GM12878 (cell line): ENCODE measurements at regions not wholly inside any gene's neighbourhood (a gene's known extent, or its start where the extent isn't known, plus 50 kb on each side); places are given as distances from the start of the nearest gene placed in this dataset.

Experiments used
- ATAC-seq: fragments of 200-7000 bp; cut with Tn5 transposase; 3 replicates; pipeline ENCODE4 v1.9.1; 2020; ENCODE audit warnings: mild to moderate bottlenecking, moderate library complexity
- BruUV-seq: library from RNA; stranded (reverse); fragments of 400-500 nt; replicated peaks from 2 replicates; lab custom pipeline; 2021; lab: Mats Ljungman, UMichigan
- CTCF ChIA-PET: fragments of 300-600 bp; sonication (Branson Sonifier 250); formaldehyde crosslinking; extraction: SDS; loops from one replicate; lab custom pipeline; 2021; ENCODE audit warnings: inconsistent platforms; lab: Yijun Ruan, JAX
- POLR2A ChIA-PET: fragments of 350-600 bp; formaldehyde crosslinking; extraction: SDS; loops from one replicate; lab custom pipeline; 2021; ENCODE audit warnings: inconsistent platforms; lab: Charles Lee
- RAD21 ChIA-PET: fragments of 300-600 bp; sonication (Branson Sonifier 250); formaldehyde crosslinking; loops from one replicate; lab custom pipeline; 2023; ENCODE audit warnings: antibody characterized with exemption; ENCODE audit not compliant: unreplicated experiment; lab: Charles Lee
- SMC1A ChIA-PET: fragments of 300-600 bp; sonication (Branson Sonifier 250); formaldehyde crosslinking; loops from one replicate; lab custom pipeline; 2023; ENCODE audit not compliant: unreplicated experiment, uncharacterized antibody; lab: Charles Lee
- DNase-seq: peaks from one replicate; pipeline ENCODE4 v3.0.0-alpha.2; 2011; ENCODE audit warnings: low read depth, low spot score
- FAIRE-seq: peaks from 3 replicates; lab custom pipeline; 2011; peaks lifted over from hg19 to GRCh38; lab: Jason Lieb, UNC
- H2AFZ ChIP-seq: 2 replicates; pipeline ENCODE4 v1.6.0; 2011; ENCODE audit warnings: low read depth, low read length, control low read depth; ENCODE audit not compliant: control insufficient read depth
- H3K27ac ChIP-seq: 2 replicates; pipeline ENCODE4 v1.5.1; 2011; ENCODE audit warnings: control low read depth; ENCODE audit not compliant: control insufficient read depth, insufficient read depth
- H3K27me3 ChIP-seq, 2 experiments: replicated peaks in 1 of 2; 2 replicates each; pipeline versions ENCODE4 v1.6.0 to v1.6.1; 2011; ENCODE audit warnings: low read length in 1 of 2; ENCODE audit not compliant: control insufficient read depth in 2 of 2, insufficient read depth in 2 of 2
- H3K36me3 ChIP-seq, 2 experiments: 2 replicates each; pipeline ENCODE4 v1.5.1; 2011; ENCODE audit warnings: low read length in 1 of 2; ENCODE audit not compliant: control insufficient read depth in 2 of 2, insufficient read depth in 2 of 2
- H3K4me1 ChIP-seq: 2 replicates; pipeline ENCODE4 v1.6.1; 2011; ENCODE audit warnings: mild to moderate bottlenecking, low read length, moderate library complexity, mixed read lengths; ENCODE audit not compliant: control insufficient read depth, insufficient read depth
- H3K4me2 ChIP-seq: 2 replicates; pipeline ENCODE4 v1.6.0; 2011; ENCODE audit warnings: control low read depth; ENCODE audit not compliant: control insufficient read depth, insufficient read depth
- H3K4me3 ChIP-seq: fragments of 200-600 bp; sonication (generic); 2 replicates; pipeline ENCODE4 v1.5.1; 2016
- H3K79me2 ChIP-seq: 2 replicates; pipeline ENCODE4 v1.6.0; 2011; ENCODE audit warnings: low read length; ENCODE audit not compliant: control insufficient read depth, insufficient read depth
- H3K9ac ChIP-seq: 2 replicates; pipeline ENCODE4 v1.8.0; 2011; ENCODE audit warnings: low read length, control low read depth, mixed read lengths; ENCODE audit not compliant: control insufficient read depth, insufficient read depth
- H3K9me3 ChIP-seq: replicated peaks from 3 replicates; pipeline ENCODE4 v1.5.1; 2011; ENCODE audit warnings: mild to moderate bottlenecking, low read length; ENCODE audit not compliant: control insufficient read depth, insufficient read depth
- H4K20me1 ChIP-seq: 2 replicates; pipeline ENCODE4 v1.6.0; 2011; ENCODE audit not compliant: control insufficient read depth, insufficient read depth
- BACH1 ChIP-seq: fragments of 450-650 bp; IDR thresholded peaks from 2 replicates; pipeline ENCODE4 v1.6.1; 2017; ENCODE audit warnings: mild to moderate bottlenecking, borderline replicate concordance
- CBX5 ChIP-seq: sonication (generic); IDR thresholded peaks from 2 replicates; pipeline ENCODE4 v1.6.1; 2016; ENCODE audit warnings: low read depth, moderate library complexity, mild to moderate bottlenecking, inconsistent platforms
- CHD2 ChIP-seq: IDR thresholded peaks from 2 replicates; pipeline ENCODE4 v1.6.1; 2011; ENCODE audit warnings: low read depth, low read length, improper control_type of control experiment, borderline replicate concordance
- DPF2 ChIP-seq: fragments of 450-650 bp; IDR thresholded peaks from 2 replicates; pipeline ENCODE4 v1.6.1; 2017; ENCODE audit warnings: mild to moderate bottlenecking
- EZH2 ChIP-seq: IDR thresholded peaks from 2 replicates; pipeline ENCODE4 v1.6.1; 2012; ENCODE audit warnings: low read depth, mild to moderate bottlenecking, control low read depth, inconsistent platforms, low read length, borderline replicate concordance; ENCODE audit not compliant: control insufficient read depth
- MAX ChIP-seq: IDR thresholded peaks from 2 replicates; pipeline ENCODE4 v1.6.1; 2012; ENCODE audit warnings: low read depth, low read length, improper control_type of control experiment
- MEF2A ChIP-seq: IDR thresholded peaks from 2 replicates; pipeline ENCODE4 v1.6.1; 2011; ENCODE audit warnings: low read depth, mild to moderate bottlenecking, low read length, moderate library complexity; ENCODE audit not compliant: insufficient read depth
- MTA3 ChIP-seq: IDR thresholded peaks from 2 replicates; pipeline ENCODE4 v1.6.1; 2012; ENCODE audit warnings: low read length, inconsistent platforms, borderline replicate concordance
- SMAD5 ChIP-seq: IDR thresholded peaks from 2 replicates; pipeline ENCODE4 v1.6.1; 2016; ENCODE audit warnings: antibody characterized with exemption, low read depth
- SPI1 ChIP-seq: IDR thresholded peaks from 2 replicates; pipeline ENCODE4 v1.6.1; 2011; ENCODE audit warnings: low read depth, mild to moderate bottlenecking, low read length, moderate library complexity, borderline replicate concordance; ENCODE audit not compliant: insufficient read depth
- STAT1 ChIP-seq: fragments of 450-650 bp; conservative IDR thresholded peaks from 2 replicates; pipeline ENCODE4 v1.6.1; 2014; ENCODE audit warnings: antibody characterized with exemption, mild to moderate bottlenecking
- TCF12 ChIP-seq: IDR thresholded peaks from 2 replicates; pipeline ENCODE4 v1.6.1; 2011; ENCODE audit warnings: low read depth, mild to moderate bottlenecking, low read length
- ZBED1 ChIP-seq: IDR thresholded peaks from 2 replicates; pipeline ENCODE4 v1.6.1; 2016; ENCODE audit warnings: borderline replicate concordance
- WGBS: methylation state at CpG from one replicate; pipeline ENCODE4 v1.1.6; 2016; ENCODE audit warnings: low lambda C conversion rate; ENCODE audit not compliant: insufficient replicate concordance, insufficient coverage; ENCODE audit errors: missing lambda C conversion rate; 5-methylcytosine and 5-hydroxymethylcytosine counted together
- in situ Hi-C: fragments of 300-500 bp; cut with MboI; formaldehyde crosslinking; loops from 9 replicates; pipeline ENCODE4 v1.14.3; 2018; ENCODE audit warnings: mixed read lengths
- intact Hi-C: fragments of 100-400 bp; cut with micrococcal nuclease; formaldehyde crosslinking; loops from one replicate; pipeline ENCODE4 v1.14.2; 2022; ENCODE audit not compliant: unreplicated experiment
- TF ChIP-seq, protein P1 (sequence below), 3 experiments: IDR thresholded peaks in 2 of 3; conservative IDR thresholded peaks in 1 of 3; 2 replicates each; pipeline ENCODE4 v1.5.1; 2011; ENCODE audit warnings: low read depth in 3 of 3, low read length in 3 of 3, mild to moderate bottlenecking in 3 of 3, control low read depth in 2 of 3, moderate library complexity in 2 of 3, inconsistent platforms in 1 of 3, mixed read lengths in 1 of 3; ENCODE audit not compliant: control insufficient read depth in 2 of 3, insufficient read depth in 1 of 3; ENCODE audit errors: extremely low read depth in 1 of 3
- TF ChIP-seq, protein P2 (sequence below): IDR thresholded peaks from 2 replicates; pipeline ENCODE4 v1.6.1; 2011; ENCODE audit warnings: mild to moderate bottlenecking, low read depth, low read length, moderate library complexity; ENCODE audit not compliant: insufficient replicate concordance
- TF ChIP-seq, protein P3 (sequence below): fragments of 450-650 bp; IDR thresholded peaks from 2 replicates; pipeline ENCODE4 v1.6.1; 2017; ENCODE audit warnings: mild to moderate bottlenecking, moderate library complexity

GRCh38 chr4:12260453-12260852, 831.8 kb upstream of the HS3ST1 start:
- no peak for ATAC-seq
- intact Hi-C loops: no loop called here
- no peak overlapping the region for H3K4me3 ChIP-seq
- no peaks in the 10 kb centered on the region for H4K20me1 ChIP-seq
- ChIA-PET CTCF (interaction anchor here (1.3 kb wide), 1 partner anchor 10 kb away, joined by 3 read pairs; no protein-coding TSS in a partner anchor), SMC1A (no interaction called here), POLR2A (no interaction called here), RAD21 (no interaction called here)
- DNase-seq: no peak
- TF ChIP-seq CHD2 (no peak), BACH1 (no peak), ZBED1 (no peak), DPF2 (no peak), CBX5 (no peak), SMAD5 (no peak), SPI1 (no peak), MEF2A (no peak), STAT1 (no peak), MAX (no peak), MTA3 (no peak), TCF12 (no peak), EZH2 (no peak)
- TF ChIP-seq, protein P1, sequence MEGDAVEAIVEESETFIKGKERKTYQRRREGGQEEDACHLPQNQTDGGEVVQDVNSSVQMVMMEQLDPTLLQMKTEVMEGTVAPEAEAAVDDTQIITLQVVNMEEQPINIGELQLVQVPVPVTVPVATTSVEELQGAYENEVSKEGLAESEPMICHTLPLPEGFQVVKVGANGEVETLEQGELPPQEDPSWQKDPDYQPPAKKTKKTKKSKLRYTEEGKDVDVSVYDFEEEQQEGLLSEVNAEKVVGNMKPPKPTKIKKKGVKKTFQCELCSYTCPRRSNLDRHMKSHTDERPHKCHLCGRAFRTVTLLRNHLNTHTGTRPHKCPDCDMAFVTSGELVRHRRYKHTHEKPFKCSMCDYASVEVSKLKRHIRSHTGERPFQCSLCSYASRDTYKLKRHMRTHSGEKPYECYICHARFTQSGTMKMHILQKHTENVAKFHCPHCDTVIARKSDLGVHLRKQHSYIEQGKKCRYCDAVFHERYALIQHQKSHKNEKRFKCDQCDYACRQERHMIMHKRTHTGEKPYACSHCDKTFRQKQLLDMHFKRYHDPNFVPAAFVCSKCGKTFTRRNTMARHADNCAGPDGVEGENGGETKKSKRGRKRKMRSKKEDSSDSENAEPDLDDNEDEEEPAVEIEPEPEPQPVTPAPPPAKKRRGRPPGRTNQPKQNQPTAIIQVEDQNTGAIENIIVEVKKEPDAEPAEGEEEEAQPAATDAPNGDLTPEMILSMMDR (IDR thresholded peaks at IDR 0.05 in 2 of 3, conservative IDR thresholded peaks at IDR 0.05 in 1 of 3; ENCODE audit: control insufficient read depth in 2 of 3, extremely low read depth in 1 of 3, insufficient read depth in 1 of 3, low read depth in 3 of 3, low read length in 3 of 3): no peak
- TF ChIP-seq, protein P2, sequence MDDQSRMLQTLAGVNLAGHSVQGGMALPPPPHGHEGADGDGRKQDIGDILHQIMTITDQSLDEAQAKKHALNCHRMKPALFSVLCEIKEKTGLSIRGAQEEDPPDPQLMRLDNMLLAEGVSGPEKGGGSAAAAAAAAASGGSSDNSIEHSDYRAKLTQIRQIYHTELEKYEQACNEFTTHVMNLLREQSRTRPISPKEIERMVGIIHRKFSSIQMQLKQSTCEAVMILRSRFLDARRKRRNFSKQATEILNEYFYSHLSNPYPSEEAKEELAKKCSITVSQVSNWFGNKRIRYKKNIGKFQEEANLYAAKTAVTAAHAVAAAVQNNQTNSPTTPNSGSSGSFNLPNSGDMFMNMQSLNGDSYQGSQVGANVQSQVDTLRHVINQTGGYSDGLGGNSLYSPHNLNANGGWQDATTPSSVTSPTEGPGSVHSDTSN: no peak
- TF ChIP-seq, protein P3, sequence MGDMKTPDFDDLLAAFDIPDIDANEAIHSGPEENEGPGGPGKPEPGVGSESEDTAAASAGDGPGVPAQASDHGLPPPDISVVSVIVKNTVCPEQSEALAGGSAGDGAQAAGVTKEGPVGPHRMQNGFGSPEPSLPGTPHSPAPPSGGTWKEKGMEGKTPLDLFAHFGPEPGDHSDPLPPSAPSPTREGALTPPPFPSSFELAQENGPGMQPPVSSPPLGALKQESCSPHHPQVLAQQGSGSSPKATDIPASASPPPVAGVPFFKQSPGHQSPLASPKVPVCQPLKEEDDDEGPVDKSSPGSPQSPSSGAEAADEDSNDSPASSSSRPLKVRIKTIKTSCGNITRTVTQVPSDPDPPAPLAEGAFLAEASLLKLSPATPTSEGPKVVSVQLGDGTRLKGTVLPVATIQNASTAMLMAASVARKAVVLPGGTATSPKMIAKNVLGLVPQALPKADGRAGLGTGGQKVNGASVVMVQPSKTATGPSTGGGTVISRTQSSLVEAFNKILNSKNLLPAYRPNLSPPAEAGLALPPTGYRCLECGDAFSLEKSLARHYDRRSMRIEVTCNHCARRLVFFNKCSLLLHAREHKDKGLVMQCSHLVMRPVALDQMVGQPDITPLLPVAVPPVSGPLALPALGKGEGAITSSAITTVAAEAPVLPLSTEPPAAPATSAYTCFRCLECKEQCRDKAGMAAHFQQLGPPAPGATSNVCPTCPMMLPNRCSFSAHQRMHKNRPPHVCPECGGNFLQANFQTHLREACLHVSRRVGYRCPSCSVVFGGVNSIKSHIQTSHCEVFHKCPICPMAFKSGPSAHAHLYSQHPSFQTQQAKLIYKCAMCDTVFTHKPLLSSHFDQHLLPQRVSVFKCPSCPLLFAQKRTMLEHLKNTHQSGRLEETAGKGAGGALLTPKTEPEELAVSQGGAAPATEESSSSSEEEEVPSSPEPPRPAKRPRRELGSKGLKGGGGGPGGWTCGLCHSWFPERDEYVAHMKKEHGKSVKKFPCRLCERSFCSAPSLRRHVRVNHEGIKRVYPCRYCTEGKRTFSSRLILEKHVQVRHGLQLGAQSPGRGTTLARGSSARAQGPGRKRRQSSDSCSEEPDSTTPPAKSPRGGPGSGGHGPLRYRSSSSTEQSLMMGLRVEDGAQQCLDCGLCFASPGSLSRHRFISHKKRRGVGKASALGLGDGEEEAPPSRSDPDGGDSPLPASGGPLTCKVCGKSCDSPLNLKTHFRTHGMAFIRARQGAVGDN: no peak
- no peak for FAIRE-seq
- no peak overlapping the region for H3K4me2 ChIP-seq
- no peak overlapping the region for H2AFZ ChIP-seq
- WGBS: 56% methylated on average over 3 of the region's 3 CpGs
- H3K9me3 ChIP-seq: no peaks in the 10 kb centered on the region
- no peak overlapping the region for H3K9ac ChIP-seq
- in situ Hi-C loops: no loop called here
- no peaks in the 10 kb centered on the region for H3K4me1 ChIP-seq
- H3K79me2 ChIP-seq: no peaks in the 10 kb centered on the region
- H3K27me3 ChIP-seq: no peaks in the 10 kb centered on the region
- no TSS peak for BruUV-seq
- no peaks in the 10 kb centered on the region for H3K36me3 ChIP-seq
- no peak overlapping the region for H3K27ac ChIP-seq
